Right ventricle myocardium superior (tissue), 1 donor: ENCODE measurements at regions not wholly inside any gene's neighbourhood (a gene's known extent, or its start where the extent isn't known, plus 50 kb on each side); places are given as distances from the start of the nearest gene placed in this dataset.
"Not testable (repeated sequence)": the region's sequence is repeated elsewhere in the genome, so short reads cannot be mapped to it uniquely, and the experiment has no call there.

Experiments
- ATAC-seq: fragments of 200-7000 bp; cut with Tn5 transposase; one replicate; pipeline ENCODE4 v1.9.1; 2020; ENCODE audit warnings: mild to moderate bottlenecking; ENCODE audit not compliant: poor library complexity
- DNase-seq: peaks from one replicate; pipeline ENCODE4 v3.0.0-alpha.2; 2020
- intact Hi-C: fragments of 100-400 bp; cut with DNase I; formaldehyde crosslinking; loops from one replicate; pipeline ENCODE4 v1.11.2; 2022
- donor health status: DM: no; HTN: yes; CAD: no; lungs with severe emphysema.

- ATAC-seq (no peak), DNase-seq (no peak)
- intact Hi-C loops = no loop called here
Measured at GRCh38 chr5:142399891-142400290, 75.1 kb upstream of the SPRY4 start.

- intact Hi-C loops = no loop called here
- ATAC-seq (no peak), DNase-seq (no peak)
Measured at GRCh38 chr5:142398730-142399055, 73.9 kb upstream of the SPRY4 start.

GRCh38 chr5:142398011-142398729, 73.3 kb upstream of the SPRY4 start:
- intact Hi-C loops, ATAC-seq, DNase-seq: not testable (repeated sequence)

GRCh38 chr5:142397178-142397577, 72.4 kb upstream of the SPRY4 start:
- DNase-seq (no peak), ATAC-seq (no peak)
- intact Hi-C loops = no loop called here

DNA sequence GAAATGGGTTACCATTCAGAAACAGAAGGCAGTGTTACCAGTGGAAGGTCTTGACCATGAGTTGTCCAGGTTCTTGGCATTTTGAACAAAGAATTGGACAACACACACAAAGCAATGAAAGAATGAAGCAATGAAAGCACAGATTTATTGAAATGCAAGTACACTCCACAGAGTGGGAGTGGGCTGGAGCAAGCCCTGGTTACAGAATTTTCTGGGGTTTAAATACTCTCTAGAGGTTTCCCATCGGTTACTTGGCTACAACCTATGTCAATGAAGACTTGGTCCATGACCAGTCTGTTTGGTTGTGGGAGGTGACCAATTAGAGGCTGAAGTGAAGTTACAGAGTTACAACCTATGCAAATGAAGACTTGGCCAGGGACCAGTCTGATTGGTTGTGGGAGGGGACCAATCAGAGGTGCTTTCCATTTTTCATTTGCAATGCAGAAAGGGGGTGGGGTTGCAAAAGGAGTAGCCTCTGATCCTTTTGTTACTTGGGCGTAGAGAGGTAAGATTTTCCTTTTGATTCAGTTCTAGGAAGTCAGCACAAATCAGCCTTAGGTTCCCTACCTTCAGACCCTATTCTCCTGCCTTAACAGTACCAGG, 71.7 kb upstream of the SPRY4 start:
- no peak for DNase-seq
- no peak for ATAC-seq
- intact Hi-C loops = no loop called here

DNA sequence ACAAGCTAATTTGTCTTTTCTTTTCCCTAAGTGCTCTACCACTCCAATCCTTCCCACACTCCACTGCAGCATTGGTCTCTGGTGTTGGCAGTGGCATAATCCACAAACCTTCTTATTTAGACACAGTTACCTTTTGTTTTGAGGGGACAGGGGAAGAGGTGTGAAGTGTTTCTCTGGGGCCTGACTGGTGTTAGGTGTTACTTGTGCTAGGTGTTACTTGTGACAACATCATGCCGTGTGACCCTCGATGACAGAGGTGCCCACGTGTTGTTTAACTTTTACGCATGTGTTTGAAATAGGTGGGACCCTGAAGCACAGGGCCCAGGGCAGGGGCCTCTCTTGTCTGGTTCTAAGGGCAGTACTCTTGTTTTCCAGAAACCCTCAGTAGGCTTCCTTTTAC, 70.5 kb upstream of the SPRY4 start:
- ATAC-seq (no peak), DNase-seq (no peak)
- intact Hi-C loops = no loop called here

DNA sequence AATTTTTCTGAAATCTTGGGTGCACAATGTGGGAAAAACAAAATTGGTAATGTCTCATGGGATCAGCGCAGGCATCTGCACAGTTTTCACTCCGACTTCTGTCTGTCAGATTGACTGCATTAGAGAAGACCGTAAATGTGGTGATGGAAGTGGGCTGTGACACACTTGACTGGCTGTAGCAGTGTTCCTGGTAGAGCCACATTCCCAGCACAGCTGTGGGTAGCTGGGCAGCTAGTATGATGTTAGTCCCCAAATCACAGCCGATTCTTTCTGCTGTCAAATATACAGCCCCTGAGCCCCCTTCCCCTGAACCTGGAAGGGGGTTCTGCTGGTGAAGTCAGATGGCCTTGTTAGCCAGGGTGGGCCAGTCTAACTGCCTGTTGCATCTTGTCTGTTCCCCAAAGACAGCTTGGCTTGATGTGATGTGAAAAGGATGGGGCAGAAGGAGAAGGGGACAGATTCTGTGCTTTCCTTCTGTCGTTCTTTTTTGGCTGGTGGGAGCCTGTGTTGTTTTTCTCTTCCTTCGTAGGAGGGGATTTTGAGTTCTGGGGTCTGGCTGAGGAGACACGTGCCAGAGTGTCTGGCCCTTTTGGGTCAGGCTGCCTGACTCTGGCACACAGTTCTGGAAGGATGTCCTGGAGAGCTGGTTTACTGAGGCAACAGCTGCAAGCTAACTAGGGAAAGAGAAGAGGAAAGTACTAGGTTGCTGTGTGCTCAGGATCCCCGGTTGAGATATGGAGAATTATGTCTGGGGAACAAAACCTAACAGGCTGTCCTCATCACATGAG, 66.4 kb upstream of the SPRY4 start:
- ATAC-seq = peak; percentile 52
- intact Hi-C loops = no loop called here

GRCh38 chr5:142390334-142390733, 65.5 kb upstream of the SPRY4 start:
- ATAC-seq (no peak), DNase-seq (no peak)
- intact Hi-C loops = no loop called here

More for the DNA sequence above, 66.4 kb upstream of the SPRY4 start:
- DNase-seq = no peak

DNA sequence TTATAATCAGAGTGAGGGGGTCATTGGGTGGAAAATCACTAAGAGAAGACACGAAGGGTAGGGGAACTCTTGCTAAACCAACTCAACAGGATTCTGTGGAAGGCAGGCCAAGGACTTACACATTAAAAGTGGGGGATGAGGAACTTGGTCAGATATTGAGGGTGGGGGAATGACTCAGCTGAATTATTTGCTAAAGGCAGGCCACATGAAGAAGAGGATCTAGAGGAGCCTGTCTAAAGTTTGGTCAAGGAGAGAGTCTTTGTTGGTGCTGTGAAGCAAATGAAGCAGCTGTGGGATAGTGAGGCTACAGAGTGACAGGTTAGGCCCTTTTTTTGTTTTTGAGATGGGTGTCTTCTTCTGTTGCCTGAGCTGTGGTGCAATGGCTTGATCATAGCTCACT, 63.9 kb upstream of the SPRY4 start:
- intact Hi-C loops = no loop called here
- DNase-seq = no peak
- no peak for ATAC-seq

GRCh38 chr5:142387024-142387682, 62.3 kb upstream of the SPRY4 start:
- ATAC-seq (no peak), DNase-seq (no peak)
- intact Hi-C loops = no loop called here

DNA sequence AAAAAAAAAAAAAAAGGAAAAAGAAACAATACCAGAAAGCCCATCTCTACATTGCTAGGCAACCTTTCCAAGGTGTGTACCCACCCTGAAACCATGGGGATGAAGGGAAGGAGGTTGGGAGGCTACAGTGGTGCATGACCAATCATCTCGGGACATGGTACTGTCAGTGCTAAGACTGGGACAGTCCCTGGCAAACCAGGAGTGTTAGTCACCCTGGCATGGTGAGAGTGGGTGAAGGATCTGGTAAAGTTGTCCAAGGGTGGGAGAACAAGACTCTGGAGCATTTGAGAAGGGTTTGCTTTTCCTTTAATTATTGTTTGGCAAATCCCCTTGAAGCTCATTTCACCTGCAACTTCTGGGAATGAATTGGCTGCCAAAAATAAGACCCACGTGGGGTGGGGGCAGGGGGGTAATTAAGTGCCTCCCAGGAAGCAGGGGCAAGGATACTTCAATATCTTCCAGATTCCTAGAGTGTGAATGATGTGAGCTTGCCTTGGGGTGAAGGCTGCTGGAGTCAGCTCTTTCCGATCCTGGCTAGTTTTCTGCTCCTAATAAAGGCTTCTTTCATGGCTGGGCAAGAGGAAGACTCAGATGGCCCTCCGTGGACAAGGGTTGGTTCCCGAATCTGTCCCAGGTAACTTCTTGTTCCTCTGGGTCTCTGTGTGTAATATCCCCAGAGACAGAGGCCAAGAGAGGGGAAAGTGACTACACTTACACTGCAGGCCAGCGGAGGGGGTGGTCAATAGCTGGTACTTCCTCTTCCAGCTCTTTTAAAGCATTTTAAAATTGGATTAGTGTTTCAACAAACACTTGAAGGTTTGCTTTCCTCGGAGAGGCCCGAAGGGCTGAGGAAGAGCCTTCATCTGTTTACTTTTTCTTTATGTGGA, 61.6 kb upstream of the SPRY4 start:
- intact Hi-C loops = no loop called here
- ATAC-seq (no peak), DNase-seq (no peak)

- ATAC-seq = no peak
- peak; percentile 11 for DNase-seq
- intact Hi-C loops = no loop called here
Measured at GRCh38 chr5:142385194-142385593, 60.4 kb upstream of the SPRY4 start.

- intact Hi-C loops = no loop called here
- DNase-seq (no peak), ATAC-seq (no peak)
Measured at GRCh38 chr5:142384014-142384413, 59.2 kb upstream of the SPRY4 start.

GRCh38 chr5:142382186-142382585, 57.4 kb upstream of the SPRY4 start:
- intact Hi-C loops = no loop called here
- ATAC-seq (no peak), DNase-seq (no peak)

GRCh38 chr5:142378737-142379634, 54.2 kb upstream of the SPRY4 start:
- no peak for DNase-seq
- ATAC-seq = no peak
- intact Hi-C loops = no loop called here

GRCh38 chr5:142375944-142376411, 51.2 kb upstream of the SPRY4 start:
- ATAC-seq (no peak), DNase-seq (no peak)
- intact Hi-C loops = no loop called here
